H9 (cell line): ENCODE measurements at regions not wholly inside any gene's neighbourhood (a gene's known extent, or its start where the extent isn't known, plus 50 kb on each side); places are given as distances from the start of the nearest gene placed in this dataset.

Source experiments
- DNase-seq: peaks from one replicate; pipeline ENCODE4 v3.0.0-alpha.2; 2017
- H2AFZ ChIP-seq: one replicate; pipeline ENCODE4 v1.6.1; 2013; ENCODE audit warnings: mild to moderate bottlenecking, low read length, control low read depth, moderate library complexity
- H2AK5ac ChIP-seq: 2 replicates; pipeline ENCODE4 v1.6.1; 2013; ENCODE audit warnings: low read length, control low read depth, mixed read lengths; ENCODE audit not compliant: insufficient read length
- H2BK120ac ChIP-seq: one replicate; pipeline ENCODE4 v1.6.1; 2013; ENCODE audit warnings: low read depth, mild to moderate bottlenecking, low read length, control low read depth, inconsistent platforms; ENCODE audit not compliant: poor library complexity, severe bottlenecking
- H2BK12ac ChIP-seq: 2 replicates; pipeline ENCODE4 v1.6.1; 2013; ENCODE audit warnings: low read length, control low read depth, mixed read lengths, low read depth; ENCODE audit not compliant: insufficient read length
- H2BK15ac ChIP-seq: 2 replicates; pipeline ENCODE4 v1.6.1; 2013; ENCODE audit warnings: low read depth, low read length, control low read depth
- H2BK20ac ChIP-seq: one replicate; pipeline ENCODE4 v1.6.1; 2013; ENCODE audit warnings: low read depth, mild to moderate bottlenecking, low read length, control low read depth, inconsistent platforms; ENCODE audit not compliant: poor library complexity, severe bottlenecking
- H2BK5ac ChIP-seq: 2 replicates; pipeline ENCODE4 v1.6.1; 2013; ENCODE audit warnings: low read length, control low read depth, mixed read lengths; ENCODE audit not compliant: insufficient read length
- H3K14ac ChIP-seq: 2 replicates; pipeline ENCODE4 v1.6.1; 2013; ENCODE audit warnings: low read length, control low read depth; ENCODE audit not compliant: insufficient read depth
- H3K18ac ChIP-seq: 2 replicates; pipeline ENCODE4 v1.6.1; 2013; ENCODE audit warnings: low read depth, mild to moderate bottlenecking, mixed read lengths, low read length, control low read depth; ENCODE audit not compliant: insufficient read length
- H3K23ac ChIP-seq: 2 replicates; pipeline ENCODE4 v1.6.1; 2013; ENCODE audit warnings: low read length, control low read depth, mixed read lengths, low read depth; ENCODE audit not compliant: insufficient read length
- H3K23me2 ChIP-seq: 2 replicates; pipeline ENCODE4 v1.6.1; 2013; ENCODE audit warnings: low read depth, mild to moderate bottlenecking, mixed read lengths, low read length, control low read depth; ENCODE audit not compliant: insufficient read length, poor library complexity, severe bottlenecking
- H3K27ac ChIP-seq: 2 replicates; pipeline ENCODE4 v1.5.1; 2013; ENCODE audit warnings: low read length, control low read depth, mixed read lengths, low read depth; ENCODE audit not compliant: insufficient read length
- H3K27me3 ChIP-seq: 2 replicates; pipeline ENCODE4 v1.6.1; 2013; ENCODE audit warnings: low read length, control low read depth, inconsistent platforms; ENCODE audit not compliant: insufficient read depth
- H3K4ac ChIP-seq: 2 replicates; pipeline ENCODE4 v1.6.1; 2013; ENCODE audit warnings: low read depth, mild to moderate bottlenecking, control low read depth, inconsistent platforms, low read length, moderate library complexity
- H3K4me1 ChIP-seq: 2 replicates; pipeline ENCODE4 v1.6.1; 2013; ENCODE audit warnings: low read length, control low read depth, inconsistent platforms; ENCODE audit not compliant: insufficient read depth
- H3K4me2 ChIP-seq: 2 replicates; pipeline ENCODE4 v1.6.1; 2013; ENCODE audit warnings: low read length, control low read depth, mixed read lengths; ENCODE audit not compliant: insufficient read length, insufficient read depth
- H3K56ac ChIP-seq: 2 replicates; pipeline ENCODE4 v1.6.1; 2013; ENCODE audit warnings: low read depth, mild to moderate bottlenecking, mixed read lengths, low read length, control low read depth; ENCODE audit not compliant: insufficient read length
- H3K79me1 ChIP-seq: 2 replicates; pipeline ENCODE4 v1.6.1; 2013; ENCODE audit warnings: low read depth, mild to moderate bottlenecking, moderate library complexity, low read length, control low read depth, inconsistent platforms; ENCODE audit not compliant: insufficient read depth, poor library complexity, severe bottlenecking
- H3K79me2 ChIP-seq: 2 replicates; pipeline ENCODE4 v1.6.1; 2013; ENCODE audit warnings: low read length, control low read depth, inconsistent platforms; ENCODE audit not compliant: insufficient read depth
- H3K9ac ChIP-seq: 2 replicates; pipeline ENCODE4 v1.6.1; 2013; ENCODE audit warnings: low read length, control low read depth, mixed read lengths; ENCODE audit not compliant: insufficient read length; ENCODE audit errors: extremely low read depth
- H3K9me3 ChIP-seq: one replicate; pipeline ENCODE4 v1.6.1; 2013; ENCODE audit warnings: low read depth, low read length, inconsistent platforms; ENCODE audit not compliant: control insufficient read depth
- H3T11ph ChIP-seq: one replicate; pipeline ENCODE4 v1.6.1; 2013; ENCODE audit warnings: mild to moderate bottlenecking, low read length, control low read depth, inconsistent platforms
- H4K20me1 ChIP-seq: one replicate; pipeline ENCODE4 v1.6.1; 2013; ENCODE audit not compliant: control insufficient read depth, insufficient read length, insufficient read depth
- H4K5ac ChIP-seq: 2 replicates; pipeline ENCODE4 v1.6.1; 2013; ENCODE audit warnings: low read depth, mild to moderate bottlenecking, mixed read lengths, low read length, control low read depth; ENCODE audit not compliant: insufficient read length
- H4K8ac ChIP-seq: replicated peaks from 2 replicates; pipeline ENCODE4 v1.6.1; 2013; ENCODE audit warnings: low read length, control low read depth, mixed read lengths, low read depth; ENCODE audit not compliant: insufficient read length
- H4K91ac ChIP-seq: 2 replicates; pipeline ENCODE4 v1.6.1; 2013; ENCODE audit warnings: low read depth, mild to moderate bottlenecking, moderate library complexity, mixed read lengths, low read length, control low read depth; ENCODE audit not compliant: insufficient read length
- H3K27ac Mint-ChIP-seq, 3 experiments: 2 replicates in 2 of 3; 3 replicates in 1 of 3; pipeline ENCODE4 v1.8.0; 2020 to 2021; ENCODE audit warnings: mixed read lengths in 3 of 3, mild to moderate bottlenecking in 1 of 3, moderate library complexity in 1 of 3
- H3K27me3 Mint-ChIP-seq: 2 replicates; pipeline ENCODE4 v1.8.0; 2021; ENCODE audit warnings: low read depth, mild to moderate bottlenecking, moderate library complexity, mixed read lengths
- H3K36me3 Mint-ChIP-seq, 3 experiments: 2 replicates in 2 of 3; 3 replicates in 1 of 3; pipeline ENCODE4 v1.8.0; 2020 to 2021; ENCODE audit warnings: low read depth in 3 of 3, mixed read lengths in 3 of 3; ENCODE audit not compliant: insufficient read depth in 1 of 3
- H3K4me1 Mint-ChIP-seq, 2 experiments: 2 replicates each; pipeline ENCODE4 v1.8.0; 2020; ENCODE audit warnings: mixed read lengths in 2 of 2
- H3K4me3 Mint-ChIP-seq, 2 experiments: 2 replicates in 1 of 2; 3 replicates in 1 of 2; pipeline ENCODE4 v1.8.0; 2020 to 2021; ENCODE audit warnings: mild to moderate bottlenecking in 2 of 2, mixed read lengths in 2 of 2, moderate library complexity in 1 of 2
- H3K9me3 Mint-ChIP-seq, 2 experiments: 2 replicates in 1 of 2; 3 replicates in 1 of 2; pipeline ENCODE4 v1.8.0; 2020; ENCODE audit warnings: mild to moderate bottlenecking in 2 of 2, mixed read lengths in 2 of 2, moderate library complexity in 1 of 2
- WGBS: extraction: QIAGEN DNeasy Blood & Tissue Kit; methylation state at CpG from one replicate; pipeline ENCODE4 v1.1.7; 2013; ENCODE audit warnings: missing lambda C conversion rate, low lambda C conversion rate, mixed read lengths; ENCODE audit not compliant: insufficient read length; ENCODE audit errors: extremely low coverage; 5-methylcytosine and 5-hydroxymethylcytosine counted together
- TF ChIP-seq, protein P1 (sequence below): fragments of 200-600 bp; sonication (generic); conservative IDR thresholded peaks from 3 replicates; pipeline ENCODE4 v1.8.0; 2021; ENCODE audit warnings: antibody characterized with exemption, mild to moderate bottlenecking

- Histone ChIP-seq H3T11ph (no peak overlapping the region), H2BK120ac (no peak overlapping the region), H4K8ac (no peak overlapping the region), H2AK5ac (no peak overlapping the region), H4K91ac (no peak overlapping the region), H3K56ac (no peak overlapping the region), H2BK15ac (no peak overlapping the region), H3K4me2 (no peak overlapping the region), H3K18ac (no peak overlapping the region), H3K9me3 (no peaks in the 10 kb centered on the region), H3K79me2 (no peaks in the 10 kb centered on the region), H3K4ac (no peak overlapping the region), H2BK20ac (no peak overlapping the region), H2BK5ac (no peak overlapping the region), H3K4me1 (no peaks in the 10 kb centered on the region), H3K27ac (no peak overlapping the region), H4K20me1 (no peaks in the 10 kb centered on the region), H3K23me2 (no peaks in the 10 kb centered on the region), H3K27me3 (no peaks in the 10 kb centered on the region), H4K5ac (no peak overlapping the region), H2BK12ac (no peak overlapping the region), H3K79me1 (no peaks in the 10 kb centered on the region), H3K23ac (no peak overlapping the region), H2AFZ (no peak overlapping the region), H3K9ac (no peak overlapping the region), H3K14ac (no peak overlapping the region)
- TF ChIP-seq, protein P1, sequence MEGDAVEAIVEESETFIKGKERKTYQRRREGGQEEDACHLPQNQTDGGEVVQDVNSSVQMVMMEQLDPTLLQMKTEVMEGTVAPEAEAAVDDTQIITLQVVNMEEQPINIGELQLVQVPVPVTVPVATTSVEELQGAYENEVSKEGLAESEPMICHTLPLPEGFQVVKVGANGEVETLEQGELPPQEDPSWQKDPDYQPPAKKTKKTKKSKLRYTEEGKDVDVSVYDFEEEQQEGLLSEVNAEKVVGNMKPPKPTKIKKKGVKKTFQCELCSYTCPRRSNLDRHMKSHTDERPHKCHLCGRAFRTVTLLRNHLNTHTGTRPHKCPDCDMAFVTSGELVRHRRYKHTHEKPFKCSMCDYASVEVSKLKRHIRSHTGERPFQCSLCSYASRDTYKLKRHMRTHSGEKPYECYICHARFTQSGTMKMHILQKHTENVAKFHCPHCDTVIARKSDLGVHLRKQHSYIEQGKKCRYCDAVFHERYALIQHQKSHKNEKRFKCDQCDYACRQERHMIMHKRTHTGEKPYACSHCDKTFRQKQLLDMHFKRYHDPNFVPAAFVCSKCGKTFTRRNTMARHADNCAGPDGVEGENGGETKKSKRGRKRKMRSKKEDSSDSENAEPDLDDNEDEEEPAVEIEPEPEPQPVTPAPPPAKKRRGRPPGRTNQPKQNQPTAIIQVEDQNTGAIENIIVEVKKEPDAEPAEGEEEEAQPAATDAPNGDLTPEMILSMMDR = no peak
- DNase-seq = no peak
- Mint-ChIP-seq H3K4me1 (no peaks in the 10 kb centered on the region), H3K4me3 (no peak overlapping the region), H3K9me3 (no peaks in the 10 kb centered on the region), H3K27ac (no peak overlapping the region), H3K36me3 (no peaks in the 10 kb centered on the region), H3K27me3 (no peaks in the 10 kb centered on the region)
- no CpG with 5 or more reads among the region's 2 CpGs for WGBS
Measured at GRCh38 chr11:109166441-109166840, 255.5 kb upstream of the C11orf87 start.
